COLO829 (cell line): ENCODE measurements at regions not wholly inside any gene's neighbourhood (a gene's known extent, or its start where the extent isn't known, plus 50 kb on each side); places are given as distances from the start of the nearest gene placed in this dataset.

Experiments used
- DNase-seq: peaks from one replicate; pipeline ENCODE4 v3.0.0; 2012; ENCODE audit warnings: low spot score

GRCh38 chr12:108037960-108038359 lies 91.1 kb upstream of the WSCD2 start:
- no peak for DNase-seq

GRCh38 chr12:108039794-108040193 lies 89.3 kb upstream of the WSCD2 start:
- DNase-seq: no peak

GRCh38 chr12:108040947-108041346 lies 88.1 kb upstream of the WSCD2 start:
- DNase-seq: no peak

- no peak for DNase-seq
Observed at GRCh38 chr12:108043286-108043685, 85.8 kb upstream of the WSCD2 start.

GRCh38 chr12:108043750-108044533 lies 85.1 kb upstream of the WSCD2 start:
- DNase-seq: no peak

- no peak for DNase-seq
Observed at GRCh38 chr12:108046135-108046534, 83.0 kb upstream of the WSCD2 start.

- DNase-seq: no peak
Observed at GRCh38 chr12:108046650-108047049, 82.4 kb upstream of the WSCD2 start.

- DNase-seq: no peak
Observed at GRCh38 chr12:108047071-108047550, 82.0 kb upstream of the WSCD2 start.

- no peak for DNase-seq
Observed at GRCh38 chr12:108048686-108049085, 80.4 kb upstream of the WSCD2 start.

GRCh38 chr12:108050696-108051095 lies 78.4 kb upstream of the WSCD2 start:
- no peak for DNase-seq

GRCh38 chr12:108052260-108052659 lies 76.8 kb upstream of the WSCD2 start:
- DNase-seq: no peak

GRCh38 chr12:108053512-108053911 lies 75.6 kb upstream of the WSCD2 start:
- no peak for DNase-seq

- DNase-seq: no peak
Observed at GRCh38 chr12:108054496-108054895, 74.6 kb upstream of the WSCD2 start.

- DNase-seq: no peak
Observed at GRCh38 chr12:108055141-108055540, 73.9 kb upstream of the WSCD2 start.

GRCh38 chr12:108060067-108060466 lies 69.0 kb upstream of the WSCD2 start:
- no peak for DNase-seq

GRCh38 chr12:108060903-108061302 lies 68.2 kb upstream of the WSCD2 start:
- no peak for DNase-seq

- DNase-seq: peak; percentile 3
Observed at GRCh38 chr12:108063192-108063591, 65.9 kb upstream of the WSCD2 start.

GRCh38 chr12:108065069-108065468 lies 64.0 kb upstream of the WSCD2 start:
- DNase-seq: no peak

GRCh38 chr12:108066583-108067577 lies 62.2 kb upstream of the WSCD2 start:
- no peak for DNase-seq

GRCh38 chr12:108069651-108070165 lies 59.4 kb upstream of the WSCD2 start:
- no peak for DNase-seq

- DNase-seq: no peak
Observed at GRCh38 chr12:108075561-108075960, 53.5 kb upstream of the WSCD2 start.

GRCh38 chr12:108076556-108076955 lies 52.5 kb upstream of the WSCD2 start:
- no peak for DNase-seq

GRCh38 chr12:108078428-108078827 lies 50.7 kb upstream of the WSCD2 start:
- no peak for DNase-seq
